Neural crest cell (in vitro differentiated cells): ENCODE measurements at regions not wholly inside any gene's neighbourhood (a gene's known extent, or its start where the extent isn't known, plus 50 kb on each side); places are given as distances from the start of the nearest gene placed in this dataset.
"Not testable (repeated sequence)": the region's sequence is repeated elsewhere in the genome, so short reads cannot be mapped to it uniquely, and the experiment has no call there.

ENCODE experiments used
- DNase-seq: peaks from one replicate; pipeline ENCODE4 v3.0.0; 2021; ENCODE audit warnings: low read depth, mixed read lengths, low spot score
- H3K27ac Mint-ChIP-seq: one replicate; pipeline ENCODE4 v1.8.0; 2021; ENCODE audit warnings: mild to moderate bottlenecking, mixed read lengths; ENCODE audit not compliant: unreplicated experiment
- H3K27me3 Mint-ChIP-seq: 2 replicates; pipeline ENCODE4 v1.8.0; 2021; ENCODE audit warnings: low read depth, mild to moderate bottlenecking, mixed read lengths
- H3K36me3 Mint-ChIP-seq: 2 replicates; pipeline ENCODE4 v1.8.0; 2021; ENCODE audit warnings: low read depth, mild to moderate bottlenecking, mixed read lengths
- H3K4me1 Mint-ChIP-seq: 2 replicates; pipeline ENCODE4 v1.8.0; 2021; ENCODE audit warnings: mixed read lengths
- H3K4me3 Mint-ChIP-seq: one replicate; pipeline ENCODE4 v1.8.0; 2021; ENCODE audit warnings: mild to moderate bottlenecking, mixed read lengths
- H3K9me3 Mint-ChIP-seq: 2 replicates; pipeline ENCODE4 v1.8.0; 2021; ENCODE audit warnings: mixed read lengths
- CTCF ChIP-seq: fragments of 200-600 bp; sonication (generic); conservative IDR thresholded peaks from 2 replicates; pipeline ENCODE4 v1.5.0; 2021; ENCODE audit warnings: antibody characterized with exemption, mild to moderate bottlenecking

DNA sequence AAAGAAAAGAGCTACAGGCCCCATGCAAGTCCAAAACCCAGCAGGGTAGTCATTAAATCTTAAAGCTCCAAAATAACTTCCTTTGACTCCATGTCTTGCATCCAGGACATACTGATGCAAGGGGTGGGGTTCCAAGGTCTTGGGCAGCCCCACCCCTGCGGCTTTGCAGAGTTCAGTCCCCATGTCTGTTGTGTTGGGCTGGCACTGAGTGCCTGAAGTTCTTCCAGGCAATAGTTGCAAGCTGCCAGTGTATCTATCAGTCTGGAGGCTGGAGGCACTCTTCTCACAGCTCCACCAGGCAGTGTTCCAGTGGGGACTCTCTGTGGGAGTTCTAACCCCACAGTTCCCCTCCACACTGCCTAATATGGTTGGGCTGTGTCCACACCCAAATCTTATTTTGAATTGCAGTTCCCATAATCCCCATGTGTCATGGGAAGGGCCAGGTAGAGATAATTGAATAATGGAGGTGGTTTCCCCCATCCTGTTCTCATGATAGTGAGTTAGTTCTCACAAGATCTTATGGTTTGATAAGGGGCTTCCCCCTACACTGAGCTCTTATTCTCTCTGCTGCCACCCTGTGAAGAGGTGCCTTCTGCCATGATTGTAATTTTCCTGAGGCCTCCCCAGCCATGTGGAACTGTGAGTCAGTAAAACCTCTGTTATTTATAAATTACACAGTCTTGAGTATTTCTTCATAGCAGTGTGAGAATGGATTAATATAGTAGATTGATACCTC lies 237.5 kb upstream of the ADRA1B start:
- Mint-ChIP-seq H3K27me3 (no peaks in the 10 kb centered on the region), H3K36me3 (peaks cover 12% of the 10 kb centered on the region)
- no peak for TF ChIP-seq CTCF

GRCh38 chr5:159680095-159680494 lies 236.2 kb upstream of the ADRA1B start:
- Mint-ChIP-seq H3K27me3 (no peaks in the 10 kb centered on the region), H3K27ac (no peak overlapping the region), H3K4me1 (no peaks in the 10 kb centered on the region), H3K9me3 (peaks cover 23% of the 10 kb centered on the region), H3K4me3 (no peak overlapping the region), H3K36me3 (peaks cover 12% of the 10 kb centered on the region)
- no peak for DNase-seq
- no peak for TF ChIP-seq CTCF

More for the DNA sequence above, 237.5 kb upstream of the ADRA1B start:
- Mint-ChIP-seq H3K4me3 (no peak overlapping the region), H3K4me1 (no peaks in the 10 kb centered on the region), H3K27ac (no peak overlapping the region), H3K9me3 (peaks cover 23% of the 10 kb centered on the region)
- no peak for DNase-seq

DNA sequence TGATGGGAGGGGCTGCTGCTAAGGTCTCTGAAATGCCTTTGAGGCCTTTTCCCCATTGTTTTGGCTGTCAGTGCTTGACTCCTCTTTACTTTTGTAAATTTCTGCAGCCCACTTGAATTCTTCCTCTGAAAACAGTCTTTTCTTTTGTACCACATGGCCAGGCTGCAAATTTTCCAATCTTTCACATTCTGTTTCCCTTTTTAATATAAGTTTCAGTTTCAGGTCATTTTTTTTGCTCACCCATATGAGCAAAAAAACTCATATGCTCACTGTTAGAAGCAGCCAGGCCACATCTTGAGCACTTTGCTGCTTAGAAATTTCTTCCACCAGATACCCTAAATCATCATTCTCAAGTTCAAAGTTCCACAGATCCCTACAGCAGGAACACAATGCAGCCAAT lies 234.6 kb upstream of the ADRA1B start:
- H3K4me1 Mint-ChIP-seq: no peaks in the 10 kb centered on the region
- no peak for TF ChIP-seq CTCF
- peaks cover under 1% of the 10 kb centered on the region for H3K27me3 Mint-ChIP-seq
- no peak overlapping the region for H3K4me3 Mint-ChIP-seq
- H3K9me3 Mint-ChIP-seq: peaks cover 25% of the 10 kb centered on the region
- H3K27ac Mint-ChIP-seq: no peak overlapping the region
- DNase-seq: no peak
- peaks cover 12% of the 10 kb centered on the region for H3K36me3 Mint-ChIP-seq

DNA sequence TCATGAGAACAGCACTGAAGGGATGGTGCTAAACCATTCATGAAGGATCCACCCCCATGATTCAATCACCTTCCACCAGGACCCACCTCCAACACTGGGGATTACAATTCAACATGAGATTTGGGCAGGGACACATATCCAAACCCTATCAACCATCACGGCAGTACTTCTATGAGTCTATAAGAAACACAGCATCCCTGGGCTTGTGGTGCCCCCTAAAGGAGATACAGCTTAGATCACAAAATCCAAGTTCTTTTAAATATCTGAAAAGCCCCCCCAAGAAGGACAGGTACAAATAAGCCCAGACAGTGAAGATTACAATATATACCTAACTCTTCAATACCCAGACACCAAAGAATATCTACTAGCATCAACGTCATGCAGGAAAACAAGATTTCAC lies 233.7 kb upstream of the ADRA1B start:
- Mint-ChIP-seq H3K9me3 (peaks cover 25% of the 10 kb centered on the region), H3K4me1 (no peaks in the 10 kb centered on the region), H3K36me3 (peaks cover 12% of the 10 kb centered on the region), H3K4me3 (no peak overlapping the region), H3K27ac (no peak overlapping the region), H3K27me3 (peaks cover 5% of the 10 kb centered on the region)
- TF ChIP-seq CTCF: no peak
- DNase-seq: no peak

- H3K4me1 Mint-ChIP-seq, DNase-seq, H3K27ac Mint-ChIP-seq, H3K36me3 Mint-ChIP-seq, H3K27me3 Mint-ChIP-seq, H3K4me3 Mint-ChIP-seq: not testable (repeated sequence)
- H3K9me3 Mint-ChIP-seq: peaks cover 15% of the 10 kb centered on the region
Measured at GRCh38 chr5:159687892-159688291, 228.4 kb upstream of the ADRA1B start.

GRCh38 chr5:159695741-159696294 lies 220.5 kb upstream of the ADRA1B start:
- DNase-seq: no peak
- Mint-ChIP-seq H3K27me3 (peaks cover 10% of the 10 kb centered on the region), H3K9me3 (peaks cover 14% of the 10 kb centered on the region), H3K4me3 (no peak overlapping the region), H3K4me1 (no peaks in the 10 kb centered on the region), H3K36me3 (no peaks in the 10 kb centered on the region), H3K27ac (no peak overlapping the region)
- TF ChIP-seq CTCF: no peak
